ENCODE measurements at regions not wholly inside any gene's neighbourhood (a gene's known extent, or its start where the extent isn't known, plus 50 kb on each side); places are given as distances from the start of the nearest gene placed in this dataset.

GRCh38 chr21:28310171-28310685, 682.4 kb downstream of the LTN1 start:
- TF ChIP-seq CTCF (IDR thresholded peaks at IDR 0.05) (no peak), EZH2 (IDR thresholded peaks at IDR 0.05) (no peak), EZH2phosphoT487 (IDR thresholded peaks at IDR 0.05) (no peak)
